Neural crest cell (in vitro differentiated cells): ENCODE measurements at regions not wholly inside any gene's neighbourhood (a gene's known extent, or its start where the extent isn't known, plus 50 kb on each side); places are given as distances from the start of the nearest gene placed in this dataset.

Experiments
- DNase-seq: peaks from one replicate; pipeline ENCODE4 v3.0.0; 2021; ENCODE audit warnings: low read depth, mixed read lengths, low spot score
- H3K27ac Mint-ChIP-seq: one replicate; pipeline ENCODE4 v1.8.0; 2021; ENCODE audit warnings: mild to moderate bottlenecking, mixed read lengths; ENCODE audit not compliant: unreplicated experiment
- H3K27me3 Mint-ChIP-seq: 2 replicates; pipeline ENCODE4 v1.8.0; 2021; ENCODE audit warnings: low read depth, mild to moderate bottlenecking, mixed read lengths
- H3K36me3 Mint-ChIP-seq: 2 replicates; pipeline ENCODE4 v1.8.0; 2021; ENCODE audit warnings: low read depth, mild to moderate bottlenecking, mixed read lengths
- H3K4me1 Mint-ChIP-seq: 2 replicates; pipeline ENCODE4 v1.8.0; 2021; ENCODE audit warnings: mixed read lengths
- H3K4me3 Mint-ChIP-seq: one replicate; pipeline ENCODE4 v1.8.0; 2021; ENCODE audit warnings: mild to moderate bottlenecking, mixed read lengths
- H3K9me3 Mint-ChIP-seq: 2 replicates; pipeline ENCODE4 v1.8.0; 2021; ENCODE audit warnings: mixed read lengths
- TF ChIP-seq, protein P1 (sequence below): fragments of 200-600 bp; sonication (generic); conservative IDR thresholded peaks from 2 replicates; pipeline ENCODE4 v1.5.0; 2021; ENCODE audit warnings: antibody characterized with exemption, mild to moderate bottlenecking

DNA sequence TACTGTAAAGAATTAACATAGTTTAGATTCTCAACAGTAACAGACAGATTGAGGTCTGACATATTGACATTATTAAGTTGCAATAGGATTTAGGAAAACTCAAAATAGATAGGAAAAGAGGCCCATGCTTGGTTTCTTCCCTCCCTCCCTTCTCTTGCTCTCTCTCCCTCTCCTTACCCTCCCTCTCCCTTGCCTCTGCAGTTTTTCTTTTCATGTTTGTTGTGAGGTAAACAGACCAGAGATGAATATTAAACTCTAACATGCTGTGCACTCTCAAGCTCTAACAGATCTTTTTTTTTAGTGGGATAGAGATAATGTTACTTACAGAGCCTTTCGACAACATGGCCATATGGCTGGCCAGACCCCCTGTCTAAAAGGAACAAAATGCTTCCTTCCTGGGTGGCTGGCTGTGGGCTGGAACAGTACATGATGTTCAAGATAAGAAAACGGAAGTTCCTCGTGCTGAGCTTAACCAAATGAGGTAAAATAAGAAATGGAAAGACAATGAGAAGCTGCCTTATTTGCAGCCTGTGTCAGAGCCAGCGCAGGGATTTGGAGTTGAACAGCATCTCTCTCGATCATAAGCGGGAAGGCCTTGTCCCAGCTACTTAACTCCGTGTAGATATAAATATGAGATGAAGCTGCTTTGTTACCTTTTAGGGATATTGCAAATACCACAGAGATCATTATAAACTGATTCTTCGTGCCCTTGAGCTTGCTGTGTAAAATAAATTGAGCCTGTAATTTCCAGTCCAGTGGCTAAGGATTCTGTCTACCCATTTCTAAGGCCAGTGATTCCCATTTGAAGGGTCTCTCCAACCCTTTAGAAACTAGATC, 391.9 kb upstream of the NPVF start:
- DNase-seq = no peak
- H3K4me3 Mint-ChIP-seq = no peak overlapping the region
- peaks cover 5% of the 10 kb centered on the region for H3K4me1 Mint-ChIP-seq
- TF ChIP-seq, protein P1, sequence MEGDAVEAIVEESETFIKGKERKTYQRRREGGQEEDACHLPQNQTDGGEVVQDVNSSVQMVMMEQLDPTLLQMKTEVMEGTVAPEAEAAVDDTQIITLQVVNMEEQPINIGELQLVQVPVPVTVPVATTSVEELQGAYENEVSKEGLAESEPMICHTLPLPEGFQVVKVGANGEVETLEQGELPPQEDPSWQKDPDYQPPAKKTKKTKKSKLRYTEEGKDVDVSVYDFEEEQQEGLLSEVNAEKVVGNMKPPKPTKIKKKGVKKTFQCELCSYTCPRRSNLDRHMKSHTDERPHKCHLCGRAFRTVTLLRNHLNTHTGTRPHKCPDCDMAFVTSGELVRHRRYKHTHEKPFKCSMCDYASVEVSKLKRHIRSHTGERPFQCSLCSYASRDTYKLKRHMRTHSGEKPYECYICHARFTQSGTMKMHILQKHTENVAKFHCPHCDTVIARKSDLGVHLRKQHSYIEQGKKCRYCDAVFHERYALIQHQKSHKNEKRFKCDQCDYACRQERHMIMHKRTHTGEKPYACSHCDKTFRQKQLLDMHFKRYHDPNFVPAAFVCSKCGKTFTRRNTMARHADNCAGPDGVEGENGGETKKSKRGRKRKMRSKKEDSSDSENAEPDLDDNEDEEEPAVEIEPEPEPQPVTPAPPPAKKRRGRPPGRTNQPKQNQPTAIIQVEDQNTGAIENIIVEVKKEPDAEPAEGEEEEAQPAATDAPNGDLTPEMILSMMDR = no peak
- H3K36me3 Mint-ChIP-seq = no peaks in the 10 kb centered on the region
- peaks cover 3% of the 10 kb centered on the region for H3K9me3 Mint-ChIP-seq
- no peaks in the 10 kb centered on the region for H3K27me3 Mint-ChIP-seq
- H3K27ac Mint-ChIP-seq = no peak overlapping the region

DNA sequence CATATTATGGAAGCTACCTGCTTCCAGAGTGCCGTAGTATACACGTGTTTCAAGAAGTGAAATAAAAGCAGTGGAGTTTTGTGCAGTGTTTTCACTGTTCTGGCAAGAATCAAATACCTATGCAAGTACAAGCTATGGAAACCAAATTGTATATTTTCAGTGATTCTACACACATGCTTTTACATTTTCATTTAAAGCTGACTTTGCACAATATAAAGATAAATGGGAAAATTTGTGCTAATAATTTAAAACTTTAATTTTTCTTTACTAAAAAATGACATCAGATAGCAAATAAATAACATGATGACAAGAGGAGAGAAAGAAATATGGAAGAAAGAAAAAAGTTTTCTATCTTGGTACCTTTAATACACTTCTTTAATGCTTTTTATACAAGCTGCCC, 393.7 kb upstream of the NPVF start:
- no peak overlapping the region for H3K27ac Mint-ChIP-seq
- TF ChIP-seq, protein P1 = no peak

DNA sequence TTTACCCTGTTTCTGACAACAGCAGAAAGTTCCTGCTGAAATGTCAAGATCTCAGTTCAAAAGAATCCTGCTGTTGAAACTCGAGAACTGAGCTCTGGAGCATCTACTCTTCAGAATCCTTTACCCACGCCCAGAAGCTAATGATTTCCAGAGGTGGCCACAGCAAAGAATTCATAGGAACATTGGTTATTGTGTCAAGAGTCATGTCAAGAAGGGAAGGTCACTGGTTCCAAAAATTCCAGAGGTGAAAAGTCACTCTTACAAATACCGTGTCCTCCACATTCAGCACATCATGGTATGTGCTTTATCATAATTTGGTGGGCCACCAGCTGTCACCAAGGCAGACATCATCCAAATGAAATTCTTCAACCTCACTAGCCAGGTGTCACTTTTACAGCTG, 394.4 kb upstream of the NPVF start:
- Mint-ChIP-seq H3K9me3 (peaks cover 3% of the 10 kb centered on the region), H3K36me3 (no peaks in the 10 kb centered on the region), H3K4me1 (peaks cover 9% of the 10 kb centered on the region), H3K27me3 (no peaks in the 10 kb centered on the region), H3K27ac (no peak overlapping the region), H3K4me3 (no peak overlapping the region)
- no peak for DNase-seq
- TF ChIP-seq, protein P1 = no peak

More for the DNA sequence above, 393.7 kb upstream of the NPVF start:
- H3K9me3 Mint-ChIP-seq = peaks cover 3% of the 10 kb centered on the region
- H3K4me1 Mint-ChIP-seq = peaks cover 9% of the 10 kb centered on the region
- no peak overlapping the region for H3K4me3 Mint-ChIP-seq
- H3K27me3 Mint-ChIP-seq = no peaks in the 10 kb centered on the region
- H3K36me3 Mint-ChIP-seq = no peaks in the 10 kb centered on the region
- no peak for DNase-seq

DNA sequence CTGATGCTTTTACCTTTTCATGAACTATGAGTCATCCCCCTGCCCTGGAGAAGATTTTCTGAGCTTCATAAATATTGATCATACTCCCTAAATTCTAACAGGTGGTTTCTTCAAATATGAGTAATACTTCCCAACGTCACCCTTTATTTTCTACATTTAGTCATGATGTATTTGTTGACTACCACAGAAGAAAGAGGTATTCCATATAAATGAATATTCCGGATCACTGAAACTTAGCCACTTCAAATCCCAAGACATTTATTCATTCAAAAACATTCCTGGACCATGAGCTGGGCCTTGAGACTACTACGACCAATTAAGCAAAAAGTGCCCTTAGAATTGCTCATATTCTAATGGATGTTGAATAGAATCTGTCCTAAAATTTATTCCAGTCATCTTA, 395.8 kb upstream of the NPVF start:
- Mint-ChIP-seq H3K4me1 (peaks cover 12% of the 10 kb centered on the region), H3K27ac (no peak overlapping the region), H3K9me3 (peaks cover 3% of the 10 kb centered on the region), H3K27me3 (no peaks in the 10 kb centered on the region), H3K36me3 (no peaks in the 10 kb centered on the region), H3K4me3 (no peak overlapping the region)
- TF ChIP-seq, protein P1 = no peak
- no peak for DNase-seq

DNA sequence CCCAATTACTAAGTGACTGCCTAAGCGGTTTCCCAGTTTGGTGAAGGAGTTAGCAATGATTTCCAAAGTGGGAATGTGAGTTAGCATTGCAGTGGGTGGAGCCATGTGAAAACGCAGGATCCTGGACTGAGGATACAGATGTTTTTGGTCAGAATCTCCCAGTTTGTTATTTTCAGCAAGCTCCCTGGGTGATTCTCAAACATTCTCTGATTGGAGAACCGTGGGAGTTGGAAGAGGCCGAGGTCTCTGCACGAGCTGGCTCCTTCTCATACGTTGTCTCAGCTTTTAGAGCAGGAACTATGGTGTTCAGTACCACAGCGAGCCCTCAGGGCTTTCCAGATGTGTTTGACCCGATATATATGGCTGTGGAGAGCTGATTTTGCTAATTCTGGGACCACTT, 396.5 kb upstream of the NPVF start:
- Mint-ChIP-seq H3K4me3 (no peak overlapping the region), H3K27me3 (no peaks in the 10 kb centered on the region), H3K4me1 (peaks cover 12% of the 10 kb centered on the region), H3K9me3 (peaks cover 3% of the 10 kb centered on the region), H3K36me3 (no peaks in the 10 kb centered on the region), H3K27ac (no peak overlapping the region)
- TF ChIP-seq, protein P1 = no peak
- DNase-seq = no peak
